HEK293T (cell line): ENCODE measurements at regions not wholly inside any gene's neighbourhood (a gene's known extent, or its start where the extent isn't known, plus 50 kb on each side); places are given as distances from the start of the nearest gene placed in this dataset.

Experiments
- BHLHE40 ChIP-seq: fragments of 450-650 bp; IDR thresholded peaks from 2 replicates; pipeline ENCODE4 v1.6.1; 2016; ENCODE audit warnings: mild to moderate bottlenecking, moderate library complexity, borderline replicate concordance
- CTBP1 ChIP-seq: fragments of 450-650 bp; IDR thresholded peaks from 2 replicates; pipeline ENCODE4 v1.6.1; 2016; ENCODE audit warnings: borderline replicate concordance
- FOXA1 ChIP-seq: fragments of 450-650 bp; IDR thresholded peaks from 2 replicates; pipeline ENCODE4 v1.6.1; 2016; ENCODE audit warnings: mild to moderate bottlenecking
- FOXK2 ChIP-seq: fragments of 450-650 bp; IDR thresholded peaks from 2 replicates; pipeline ENCODE4 v1.6.1; 2016; ENCODE audit warnings: mild to moderate bottlenecking
- FOXM1 ChIP-seq: fragments of 450-650 bp; IDR thresholded peaks from 2 replicates; pipeline ENCODE4 v1.6.1; 2017; ENCODE audit warnings: mild to moderate bottlenecking, borderline replicate concordance
- HDGF ChIP-seq: fragments of 450-650 bp; IDR thresholded peaks from 2 replicates; pipeline ENCODE4 v1.6.1; 2017; ENCODE audit warnings: antibody characterized with exemption, borderline replicate concordance
- LEF1 ChIP-seq: fragments of 450-650 bp; IDR thresholded peaks from 2 replicates; pipeline ENCODE4 v1.6.1; 2017; ENCODE audit warnings: mild to moderate bottlenecking, borderline replicate concordance
- NFRKB ChIP-seq: fragments of 450-650 bp; IDR thresholded peaks from 2 replicates; pipeline ENCODE4 v1.6.1; 2016; ENCODE audit warnings: mild to moderate bottlenecking, moderate library complexity
- PKNOX1 ChIP-seq: fragments of 450-650 bp; IDR thresholded peaks from 2 replicates; pipeline ENCODE4 v1.6.1; 2016
- SP1 ChIP-seq: fragments of 450-650 bp; IDR thresholded peaks from 2 replicates; pipeline ENCODE4 v1.6.1; 2017
- SUZ12 ChIP-seq: fragments of 450-650 bp; IDR thresholded peaks from 2 replicates; pipeline ENCODE4 v1.6.1; 2016; ENCODE audit warnings: mild to moderate bottlenecking
- TARDBP ChIP-seq: fragments of 450-650 bp; IDR thresholded peaks from 2 replicates; pipeline ENCODE4 v1.6.1; 2016

GRCh38 chr4:32002037-32002747, 1282.0 kb downstream of the PCDH7 start:
- no peak for TF ChIP-seq SP1
- no peak for TF ChIP-seq TARDBP
- no peak for TF ChIP-seq NFRKB
- no peak for TF ChIP-seq FOXM1
- no peak for TF ChIP-seq CTBP1
- no peak for TF ChIP-seq FOXA1
- no peak for TF ChIP-seq HDGF
- no peak for TF ChIP-seq BHLHE40
- TF ChIP-seq FOXK2, result no peak
- no peak for TF ChIP-seq PKNOX1
- TF ChIP-seq SUZ12, result no peak
- no peak for TF ChIP-seq LEF1
